GM21390 (cell line): ENCODE measurements at regions not wholly inside any gene's neighbourhood (a gene's known extent, or its start where the extent isn't known, plus 50 kb on each side); places are given as distances from the start of the nearest gene placed in this dataset.
"Not testable (repeated sequence)": the region's sequence is repeated elsewhere in the genome, so short reads cannot be mapped to it uniquely, and the experiment has no call there.

Source experiments
- ATAC-seq: cut with Tn5 transposase; IDR thresholded peaks from one replicate; pipeline ENCODE4 v1.9.1; 2021; ENCODE audit not compliant: unreplicated experiment

GRCh38 chr1:185477638-185478580, 160.9 kb upstream of the IVNS1ABP start:
- ATAC-seq = no peak

GRCh38 chr1:185474440-185475149, 157.6 kb upstream of the IVNS1ABP start:
- no peak for ATAC-seq

- no peak for ATAC-seq
These were observed 156.1 kb upstream of the IVNS1ABP start for GRCh38 chr1:185473186-185473585.

GRCh38 chr1:185468626-185469025, 151.6 kb upstream of the IVNS1ABP start:
- no peak for ATAC-seq

GRCh38 chr1:185467122-185467521, 150.1 kb upstream of the IVNS1ABP start:
- no peak for ATAC-seq

- ATAC-seq = no peak
These were observed 147.7 kb upstream of the IVNS1ABP start for GRCh38 chr1:185464777-185465176.

GRCh38 chr1:185463433-185463832, 146.4 kb upstream of the IVNS1ABP start:
- ATAC-seq = no peak

- no peak for ATAC-seq
These were observed 146.0 kb upstream of the IVNS1ABP start for GRCh38 chr1:185463011-185463410.

GRCh38 chr1:185460723-185461122, 143.7 kb upstream of the IVNS1ABP start:
- ATAC-seq = not testable (repeated sequence)

- ATAC-seq = no peak
These were observed 142.1 kb upstream of the IVNS1ABP start for GRCh38 chr1:185459141-185459540.

- ATAC-seq = no peak
These were observed 141.6 kb upstream of the IVNS1ABP start for GRCh38 chr1:185458670-185459069.

GRCh38 chr1:185453496-185454192, 136.6 kb upstream of the IVNS1ABP start:
- no peak for ATAC-seq

GRCh38 chr1:185450917-185451316, 133.9 kb upstream of the IVNS1ABP start:
- no peak for ATAC-seq

GRCh38 chr1:185450060-185450788, 133.2 kb upstream of the IVNS1ABP start:
- no peak for ATAC-seq

- no peak for ATAC-seq
These were observed 132.5 kb upstream of the IVNS1ABP start for GRCh38 chr1:185449378-185450059.

GRCh38 chr1:185448591-185449186, 131.6 kb upstream of the IVNS1ABP start:
- ATAC-seq = no peak

- ATAC-seq = no peak
These were observed 129.1 kb upstream of the IVNS1ABP start for GRCh38 chr1:185446131-185446530.

- no peak for ATAC-seq
These were observed 128.6 kb upstream of the IVNS1ABP start for GRCh38 chr1:185445594-185445993.

- no peak for ATAC-seq
These were observed 127.6 kb upstream of the IVNS1ABP start for GRCh38 chr1:185444676-185445075.

- no peak for ATAC-seq
These were observed 125.0 kb upstream of the IVNS1ABP start for GRCh38 chr1:185442050-185442449.
